ENCODE measurements at regions not wholly inside any gene's neighbourhood (a gene's known extent, or its start where the extent isn't known, plus 50 kb on each side); places are given as distances from the start of the nearest gene placed in this dataset.

- Histone ChIP-seq H3K9me3 (peaks cover 0 to 13% (median 0%) of the 10 kb centered on the region in 3 donors), H3K27ac (no peak overlapping the region), H3K4me1 (no peaks in the 10 kb centered on the region), H3K4me3 (no peak overlapping the region), H3K36me3 (replicated peaks in 1 of 2; ENCODE audit: insufficient read depth in 1 of 2, low read depth in 2 of 2) (no peaks in the 10 kb centered on the region), H3K27me3 (no peaks in the 10 kb centered on the region)
- ATAC-seq (no peak), DNase-seq (no peak)
- WGBS, 2 donors = 83 to 100% methylated on average over 2 to 6 of the region's 7 CpGs
- TF ChIP-seq CTCF (IDR thresholded peaks at IDR 0.05) = no peak
- TF ChIP-seq POLR2A (IDR thresholded peaks at IDR 0.05) = no peak
- intact Hi-C loops (cut with DNase I) = no loop called here
Measured at GRCh38 chr9:129513856-129514496, 106.9 kb downstream of the C9orf50 start.

- H3K36me3 ChIP-seq (replicated peaks in 1 of 2; ENCODE audit: insufficient read depth in 1 of 2, low read depth in 2 of 2) = no peaks in the 10 kb centered on the region
- WGBS, 2 donors = 78 to 79% methylated on average over 3 of the region's 3 CpGs
- no peaks in the 10 kb centered on the region for H3K27me3 ChIP-seq
Measured at GRCh38 chr9:129513282-129513681, 107.6 kb downstream of the C9orf50 start.

GRCh38 chr9:129511285-129511900 is 109.5 kb downstream of the C9orf50 start:
- no peak overlapping the region for H3K4me3 ChIP-seq
- H3K36me3 ChIP-seq (replicated peaks in 1 of 2; ENCODE audit: insufficient read depth in 1 of 2, low read depth in 2 of 2) = no peaks in the 10 kb centered on the region
- intact Hi-C loops (cut with DNase I) = no loop called here
- ATAC-seq (no peak), DNase-seq (no peak)
- no peak overlapping the region for H3K27ac ChIP-seq
- TF ChIP-seq POLR2A (IDR thresholded peaks at IDR 0.05) = no peak
- TF ChIP-seq CTCF (IDR thresholded peaks at IDR 0.05) = no peak
- WGBS, 2 donors = 77 to 86% methylated on average over 8 to 9 of the region's 9 CpGs
- peaks cover 18% of the 10 kb centered on the region for H3K4me1 ChIP-seq
- peaks cover 0 to 13% (median 0%) of the 10 kb centered on the region in 3 donors for H3K9me3 ChIP-seq
- H3K27me3 ChIP-seq = no peaks in the 10 kb centered on the region

More at GRCh38 chr9:129513282-129513681, 107.6 kb downstream of the C9orf50 start:
- Histone ChIP-seq H3K4me3 (no peak overlapping the region), H3K4me1 (no peaks in the 10 kb centered on the region), H3K9me3 (peaks cover 0 to 13% (median 0%) of the 10 kb centered on the region in 3 donors), H3K27ac (no peak overlapping the region)
- DNase-seq = no peak
- TF ChIP-seq POLR2A (IDR thresholded peaks at IDR 0.05) (no peak), CTCF (IDR thresholded peaks at IDR 0.05) (no peak)
- intact Hi-C loops (cut with DNase I) = no loop called here
- ATAC-seq = no peak

GRCh38 chr9:129509533-129509928 is 111.4 kb downstream of the C9orf50 start:
- no peak for ATAC-seq
- WGBS, 2 donors = 77 to 80% methylated on average over 4 of the region's 4 CpGs
- intact Hi-C loops (cut with DNase I) = loop anchor here (10.0 kb wide), 3 partner anchors 55 to 335 kb away; partner anchors contain the start of gene IER5L

More at GRCh38 chr9:129509533-129509928, 111.4 kb downstream of the C9orf50 start:
- no peaks in the 10 kb centered on the region for H3K27me3 ChIP-seq
- H3K4me3 ChIP-seq = no peak overlapping the region
- H3K4me1 ChIP-seq = peaks cover 23% of the 10 kb centered on the region
- TF ChIP-seq CTCF (IDR thresholded peaks at IDR 0.05) (no peak), POLR2A (IDR thresholded peaks at IDR 0.05) (no peak)
- H3K36me3 ChIP-seq (replicated peaks in 1 of 2; ENCODE audit: insufficient read depth in 1 of 2, low read depth in 2 of 2) = no peaks in the 10 kb centered on the region
- H3K9me3 ChIP-seq = peaks cover 0 to 13% (median 0%) of the 10 kb centered on the region in 3 donors
- DNase-seq = no peak
- H3K27ac ChIP-seq = no peak overlapping the region

Data from body of pancreas (tissue), 4 donors.